Neural cell (in vitro differentiated cells): ENCODE measurements at regions not wholly inside any gene's neighbourhood (a gene's known extent, or its start where the extent isn't known, plus 50 kb on each side); places are given as distances from the start of the nearest gene placed in this dataset.

Experiments used
- EP300 ChIP-seq: fragments of 450-650 bp; conservative IDR thresholded peaks from 2 replicates; pipeline ENCODE4 v1.6.1; 2014; ENCODE audit warnings: antibody characterized with exemption, mild to moderate bottlenecking, moderate library complexity; ENCODE audit not compliant: poor library complexity, severe bottlenecking
- EZH2 ChIP-seq: fragments of 200-600, 300-800 bp; shearing (Covaris generic), sonication (generic); IDR thresholded peaks from 2 replicates; pipeline ENCODE4 v1.6.1; 2014; ENCODE audit warnings: antibody characterized with exemption, low read length, borderline replicate concordance, mild to moderate bottlenecking; ENCODE audit not compliant: insufficient read depth, poor library complexity, severe bottlenecking
- MXI1 ChIP-seq: fragments of 450-650 bp; conservative IDR thresholded peaks from 2 replicates; pipeline ENCODE4 v1.6.1; 2014; ENCODE audit warnings: antibody characterized with exemption, mild to moderate bottlenecking; ENCODE audit not compliant: poor library complexity, severe bottlenecking
- POLR2AphosphoS5 ChIP-seq: IDR thresholded peaks from 2 replicates; pipeline ENCODE4 v1.6.1; 2012
- RAD21 ChIP-seq: fragments of 450-650 bp; conservative IDR thresholded peaks from 2 replicates; pipeline ENCODE4 v1.6.1; 2014; ENCODE audit warnings: antibody characterized with exemption, mild to moderate bottlenecking, moderate library complexity
- SMC3 ChIP-seq: fragments of 450-650 bp; conservative IDR thresholded peaks from 2 replicates; pipeline ENCODE4 v1.6.1; 2014; ENCODE audit warnings: antibody characterized with exemption, mild to moderate bottlenecking, moderate library complexity; ENCODE audit not compliant: poor library complexity
- TAF1 ChIP-seq: IDR thresholded peaks from 2 replicates; pipeline ENCODE4 v1.6.1; 2012; ENCODE audit warnings: low read depth
- TF ChIP-seq, protein P1 (sequence below): fragments of 450-650 bp; IDR thresholded peaks from 2 replicates; pipeline ENCODE4 v1.5.1; 2014; ENCODE audit warnings: antibody characterized with exemption, mild to moderate bottlenecking, moderate library complexity; ENCODE audit not compliant: poor library complexity, severe bottlenecking
- TF ChIP-seq, protein P2 (sequence below): IDR thresholded peaks from 2 replicates; pipeline ENCODE4 v1.6.1; 2012; ENCODE audit warnings: borderline replicate concordance

DNA sequence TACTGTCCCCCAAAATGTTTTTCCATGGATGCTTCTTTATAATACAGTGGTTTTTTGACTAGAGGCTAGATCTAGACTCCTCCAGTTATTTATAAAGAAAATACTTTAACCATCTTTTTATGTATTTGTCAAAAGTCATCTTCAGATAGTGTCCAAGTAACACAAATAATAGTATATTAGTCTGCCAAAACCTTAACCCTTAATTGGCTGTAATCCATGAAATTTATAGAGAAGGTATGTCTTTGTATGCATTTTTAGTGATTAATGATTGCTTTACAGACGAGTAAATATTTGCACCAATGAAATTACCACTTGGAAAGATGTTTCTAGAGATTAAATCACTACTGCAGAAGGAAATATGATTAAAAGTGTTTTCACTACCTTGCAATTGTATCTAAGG lies 451.8 kb upstream of the NRXN1 start:
- TF ChIP-seq, protein P1, sequence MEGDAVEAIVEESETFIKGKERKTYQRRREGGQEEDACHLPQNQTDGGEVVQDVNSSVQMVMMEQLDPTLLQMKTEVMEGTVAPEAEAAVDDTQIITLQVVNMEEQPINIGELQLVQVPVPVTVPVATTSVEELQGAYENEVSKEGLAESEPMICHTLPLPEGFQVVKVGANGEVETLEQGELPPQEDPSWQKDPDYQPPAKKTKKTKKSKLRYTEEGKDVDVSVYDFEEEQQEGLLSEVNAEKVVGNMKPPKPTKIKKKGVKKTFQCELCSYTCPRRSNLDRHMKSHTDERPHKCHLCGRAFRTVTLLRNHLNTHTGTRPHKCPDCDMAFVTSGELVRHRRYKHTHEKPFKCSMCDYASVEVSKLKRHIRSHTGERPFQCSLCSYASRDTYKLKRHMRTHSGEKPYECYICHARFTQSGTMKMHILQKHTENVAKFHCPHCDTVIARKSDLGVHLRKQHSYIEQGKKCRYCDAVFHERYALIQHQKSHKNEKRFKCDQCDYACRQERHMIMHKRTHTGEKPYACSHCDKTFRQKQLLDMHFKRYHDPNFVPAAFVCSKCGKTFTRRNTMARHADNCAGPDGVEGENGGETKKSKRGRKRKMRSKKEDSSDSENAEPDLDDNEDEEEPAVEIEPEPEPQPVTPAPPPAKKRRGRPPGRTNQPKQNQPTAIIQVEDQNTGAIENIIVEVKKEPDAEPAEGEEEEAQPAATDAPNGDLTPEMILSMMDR: no peak
- TF ChIP-seq EP300 (no peak), SMC3 (no peak), POLR2AphosphoS5 (no peak), MXI1 (no peak), EZH2 (no peak), RAD21 (no peak), TAF1 (no peak)
- TF ChIP-seq, protein P2, sequence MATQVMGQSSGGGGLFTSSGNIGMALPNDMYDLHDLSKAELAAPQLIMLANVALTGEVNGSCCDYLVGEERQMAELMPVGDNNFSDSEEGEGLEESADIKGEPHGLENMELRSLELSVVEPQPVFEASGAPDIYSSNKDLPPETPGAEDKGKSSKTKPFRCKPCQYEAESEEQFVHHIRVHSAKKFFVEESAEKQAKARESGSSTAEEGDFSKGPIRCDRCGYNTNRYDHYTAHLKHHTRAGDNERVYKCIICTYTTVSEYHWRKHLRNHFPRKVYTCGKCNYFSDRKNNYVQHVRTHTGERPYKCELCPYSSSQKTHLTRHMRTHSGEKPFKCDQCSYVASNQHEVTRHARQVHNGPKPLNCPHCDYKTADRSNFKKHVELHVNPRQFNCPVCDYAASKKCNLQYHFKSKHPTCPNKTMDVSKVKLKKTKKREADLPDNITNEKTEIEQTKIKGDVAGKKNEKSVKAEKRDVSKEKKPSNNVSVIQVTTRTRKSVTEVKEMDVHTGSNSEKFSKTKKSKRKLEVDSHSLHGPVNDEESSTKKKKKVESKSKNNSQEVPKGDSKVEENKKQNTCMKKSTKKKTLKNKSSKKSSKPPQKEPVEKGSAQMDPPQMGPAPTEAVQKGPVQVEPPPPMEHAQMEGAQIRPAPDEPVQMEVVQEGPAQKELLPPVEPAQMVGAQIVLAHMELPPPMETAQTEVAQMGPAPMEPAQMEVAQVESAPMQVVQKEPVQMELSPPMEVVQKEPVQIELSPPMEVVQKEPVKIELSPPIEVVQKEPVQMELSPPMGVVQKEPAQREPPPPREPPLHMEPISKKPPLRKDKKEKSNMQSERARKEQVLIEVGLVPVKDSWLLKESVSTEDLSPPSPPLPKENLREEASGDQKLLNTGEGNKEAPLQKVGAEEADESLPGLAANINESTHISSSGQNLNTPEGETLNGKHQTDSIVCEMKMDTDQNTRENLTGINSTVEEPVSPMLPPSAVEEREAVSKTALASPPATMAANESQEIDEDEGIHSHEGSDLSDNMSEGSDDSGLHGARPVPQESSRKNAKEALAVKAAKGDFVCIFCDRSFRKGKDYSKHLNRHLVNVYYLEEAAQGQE: no peak
